Liver (tissue), 3 donors: ENCODE measurements at regions not wholly inside any gene's neighbourhood (a gene's known extent, or its start where the extent isn't known, plus 50 kb on each side); places are given as distances from the start of the nearest gene placed in this dataset.

ENCODE experiments used
- EGR1 ChIP-seq, 2 donors: IDR thresholded peaks; 2 replicates each; pipeline ENCODE4 v1.6.1; 2016 to 2018; ENCODE audit warnings: antibody characterized with exemption in 2 of 2, low read depth in 2 of 2
- GABPA ChIP-seq, 2 donors: IDR thresholded peaks in 1 of 2; conservative IDR thresholded peaks in 1 of 2; 2 replicates each; pipeline ENCODE4 v1.6.1; 2016; ENCODE audit warnings: antibody characterized with exemption in 2 of 2, mild to moderate bottlenecking in 1 of 2, moderate library complexity in 1 of 2
- HNF4G ChIP-seq: IDR thresholded peaks from 2 replicates; pipeline ENCODE4 v1.6.1; 2016; ENCODE audit warnings: antibody characterized with exemption
- JUND ChIP-seq, 2 donors: IDR thresholded peaks; 2 replicates each; pipeline ENCODE4 v1.6.1; 2016; ENCODE audit warnings: antibody characterized with exemption in 2 of 2
- MAX ChIP-seq: IDR thresholded peaks from 2 replicates; pipeline ENCODE4 v1.6.1; 2016; ENCODE audit warnings: antibody characterized with exemption
- RAD21 ChIP-seq, 2 donors: IDR thresholded peaks; 2 replicates each; pipeline ENCODE4 v1.6.1; 2016; ENCODE audit warnings: antibody characterized with exemption in 2 of 2, mild to moderate bottlenecking in 2 of 2
- RXRA ChIP-seq, 2 donors: IDR thresholded peaks; 2 replicates each; pipeline ENCODE4 v1.6.1; 2017 to 2018; ENCODE audit warnings: antibody characterized with exemption in 2 of 2, mild to moderate bottlenecking in 1 of 2
- SP1 ChIP-seq: IDR thresholded peaks from 2 replicates; pipeline ENCODE4 v1.6.1; 2018; ENCODE audit warnings: antibody characterized with exemption, mild to moderate bottlenecking
- TAF1 ChIP-seq: conservative IDR thresholded peaks from 2 replicates; pipeline ENCODE4 v1.6.1; 2016; ENCODE audit warnings: antibody characterized with exemption, mild to moderate bottlenecking
- YY1 ChIP-seq: IDR thresholded peaks from 2 replicates; pipeline ENCODE4 v1.6.1; 2016; ENCODE audit warnings: antibody characterized with exemption, mild to moderate bottlenecking
- ZBTB33 ChIP-seq: IDR thresholded peaks from 2 replicates; pipeline ENCODE4 v1.6.1; 2016; ENCODE audit warnings: antibody characterized with exemption
- TF ChIP-seq, protein P1 (sequence below): fragments of 150-350 bp; IDR thresholded peaks from 2 replicates; pipeline ENCODE4 v1.5.1; 2017; ENCODE audit warnings: improper control_type of control experiment, low read depth, low read length; ENCODE audit not compliant: missing input control
- TF ChIP-seq, protein P2 (sequence below): IDR thresholded peaks from 2 replicates; pipeline ENCODE4 v1.6.1; 2016; ENCODE audit warnings: antibody characterized with exemption
- TF ChIP-seq, protein P3 (sequence below): IDR thresholded peaks from 2 replicates; pipeline ENCODE4 v1.6.1; 2016; ENCODE audit warnings: antibody characterized with exemption, mild to moderate bottlenecking
- donor health status: healthy.
- donor health status: healthy.

- TF ChIP-seq, protein P1, sequence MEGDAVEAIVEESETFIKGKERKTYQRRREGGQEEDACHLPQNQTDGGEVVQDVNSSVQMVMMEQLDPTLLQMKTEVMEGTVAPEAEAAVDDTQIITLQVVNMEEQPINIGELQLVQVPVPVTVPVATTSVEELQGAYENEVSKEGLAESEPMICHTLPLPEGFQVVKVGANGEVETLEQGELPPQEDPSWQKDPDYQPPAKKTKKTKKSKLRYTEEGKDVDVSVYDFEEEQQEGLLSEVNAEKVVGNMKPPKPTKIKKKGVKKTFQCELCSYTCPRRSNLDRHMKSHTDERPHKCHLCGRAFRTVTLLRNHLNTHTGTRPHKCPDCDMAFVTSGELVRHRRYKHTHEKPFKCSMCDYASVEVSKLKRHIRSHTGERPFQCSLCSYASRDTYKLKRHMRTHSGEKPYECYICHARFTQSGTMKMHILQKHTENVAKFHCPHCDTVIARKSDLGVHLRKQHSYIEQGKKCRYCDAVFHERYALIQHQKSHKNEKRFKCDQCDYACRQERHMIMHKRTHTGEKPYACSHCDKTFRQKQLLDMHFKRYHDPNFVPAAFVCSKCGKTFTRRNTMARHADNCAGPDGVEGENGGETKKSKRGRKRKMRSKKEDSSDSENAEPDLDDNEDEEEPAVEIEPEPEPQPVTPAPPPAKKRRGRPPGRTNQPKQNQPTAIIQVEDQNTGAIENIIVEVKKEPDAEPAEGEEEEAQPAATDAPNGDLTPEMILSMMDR, result no peak
- no peak for TF ChIP-seq RAD21 (IDR thresholded peaks at IDR 0.05)
- TF ChIP-seq, protein P2, sequence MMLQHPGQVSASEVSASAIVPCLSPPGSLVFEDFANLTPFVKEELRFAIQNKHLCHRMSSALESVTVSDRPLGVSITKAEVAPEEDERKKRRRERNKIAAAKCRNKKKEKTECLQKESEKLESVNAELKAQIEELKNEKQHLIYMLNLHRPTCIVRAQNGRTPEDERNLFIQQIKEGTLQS, result no peak
- TF ChIP-seq YY1, result no peak
- TF ChIP-seq MAX, result no peak
- no peak for TF ChIP-seq EGR1 (IDR thresholded peaks at IDR 0.05; ENCODE audit: low read depth in 2 of 2)
- TF ChIP-seq TAF1, result no peak
- no peak for TF ChIP-seq JUND (IDR thresholded peaks at IDR 0.05)
- TF ChIP-seq RXRA (IDR thresholded peaks at IDR 0.05), result no peak
- no peak for TF ChIP-seq SP1
- TF ChIP-seq, protein P3, sequence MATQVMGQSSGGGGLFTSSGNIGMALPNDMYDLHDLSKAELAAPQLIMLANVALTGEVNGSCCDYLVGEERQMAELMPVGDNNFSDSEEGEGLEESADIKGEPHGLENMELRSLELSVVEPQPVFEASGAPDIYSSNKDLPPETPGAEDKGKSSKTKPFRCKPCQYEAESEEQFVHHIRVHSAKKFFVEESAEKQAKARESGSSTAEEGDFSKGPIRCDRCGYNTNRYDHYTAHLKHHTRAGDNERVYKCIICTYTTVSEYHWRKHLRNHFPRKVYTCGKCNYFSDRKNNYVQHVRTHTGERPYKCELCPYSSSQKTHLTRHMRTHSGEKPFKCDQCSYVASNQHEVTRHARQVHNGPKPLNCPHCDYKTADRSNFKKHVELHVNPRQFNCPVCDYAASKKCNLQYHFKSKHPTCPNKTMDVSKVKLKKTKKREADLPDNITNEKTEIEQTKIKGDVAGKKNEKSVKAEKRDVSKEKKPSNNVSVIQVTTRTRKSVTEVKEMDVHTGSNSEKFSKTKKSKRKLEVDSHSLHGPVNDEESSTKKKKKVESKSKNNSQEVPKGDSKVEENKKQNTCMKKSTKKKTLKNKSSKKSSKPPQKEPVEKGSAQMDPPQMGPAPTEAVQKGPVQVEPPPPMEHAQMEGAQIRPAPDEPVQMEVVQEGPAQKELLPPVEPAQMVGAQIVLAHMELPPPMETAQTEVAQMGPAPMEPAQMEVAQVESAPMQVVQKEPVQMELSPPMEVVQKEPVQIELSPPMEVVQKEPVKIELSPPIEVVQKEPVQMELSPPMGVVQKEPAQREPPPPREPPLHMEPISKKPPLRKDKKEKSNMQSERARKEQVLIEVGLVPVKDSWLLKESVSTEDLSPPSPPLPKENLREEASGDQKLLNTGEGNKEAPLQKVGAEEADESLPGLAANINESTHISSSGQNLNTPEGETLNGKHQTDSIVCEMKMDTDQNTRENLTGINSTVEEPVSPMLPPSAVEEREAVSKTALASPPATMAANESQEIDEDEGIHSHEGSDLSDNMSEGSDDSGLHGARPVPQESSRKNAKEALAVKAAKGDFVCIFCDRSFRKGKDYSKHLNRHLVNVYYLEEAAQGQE, result no peak
- no peak for TF ChIP-seq HNF4G
- TF ChIP-seq ZBTB33, result no peak
- no peak for TF ChIP-seq GABPA (IDR thresholded peaks at IDR 0.05 in 1 of 2, conservative IDR thresholded peaks at IDR 0.05 in 1 of 2)
These were observed 1178.5 kb upstream of the ACVR2A start for GRCh38 chr2:146666340-146666739.
